ENCODE measurements at regions not wholly inside any gene's neighbourhood (a gene's known extent, or its start where the extent isn't known, plus 50 kb on each side); places are given as distances from the start of the nearest gene placed in this dataset.

- Histone ChIP-seq H3K4me1 (ENCODE audit: control insufficient read depth, insufficient read depth, low read length) (no peaks in the 10 kb centered on the region), H3K9me3 (ENCODE audit: control insufficient read depth, low read length) (no peaks in the 10 kb centered on the region), H3K27me3 (ENCODE audit: control insufficient read depth, insufficient read depth) (no peaks in the 10 kb centered on the region), H3K4me3 (ENCODE audit: low read length) (no peak overlapping the region), H3K27ac (ENCODE audit: low read length) (no peak overlapping the region)
- DNase-seq (no peak), ATAC-seq (no peak)
- intact Hi-C loops (cut with DNase I), result no loop called here
These were observed 51.8 kb upstream of the MYCBP2 start for GRCh38 chr13:77378662-77379061.

- H3K4me1 ChIP-seq (ENCODE audit: control insufficient read depth, insufficient read depth, low read length), result no peaks in the 10 kb centered on the region
- ATAC-seq (no peak), DNase-seq (no peak)
- WGBS, result 35% methylated on average over 1 of the region's 1 CpG
- H3K9me3 ChIP-seq (ENCODE audit: control insufficient read depth, low read length), result no peaks in the 10 kb centered on the region
- H3K4me3 ChIP-seq (ENCODE audit: low read length), result no peak overlapping the region
- no peak overlapping the region for H3K27ac ChIP-seq (ENCODE audit: low read length)
- intact Hi-C loops (cut with DNase I), result no loop called here
- no peaks in the 10 kb centered on the region for H3K27me3 ChIP-seq (ENCODE audit: control insufficient read depth, insufficient read depth)
These were observed 50.1 kb upstream of the MYCBP2 start for GRCh38 chr13:77377016-77377415.

Data from right cardiac atrium (tissue), 5 donors.